Keratinocyte (primary cell): ENCODE measurements at regions not wholly inside any gene's neighbourhood (a gene's known extent, or its start where the extent isn't known, plus 50 kb on each side); places are given as distances from the start of the nearest gene placed in this dataset.

ENCODE experiments used
- DNase-seq: peaks from one replicate; pipeline ENCODE4 v3.0.0-alpha.2; 2011; ENCODE audit warnings: low read depth, missing footprints, low spot score
- FAIRE-seq: peaks from 2 replicates; lab custom pipeline; 2011; peaks lifted over from hg19 to GRCh38; lab: Jason Lieb, UNC
- H2AFZ ChIP-seq: 2 replicates; pipeline ENCODE4 v1.6.0; 2012; ENCODE audit warnings: low read length, control low read depth, inconsistent platforms; ENCODE audit not compliant: control insufficient read depth
- H3K27ac ChIP-seq: 2 replicates; pipeline ENCODE4 v1.5.1; 2011; ENCODE audit warnings: low read length; ENCODE audit not compliant: control insufficient read depth, insufficient read depth
- H3K27me3 ChIP-seq: 3 replicates; pipeline ENCODE4 v1.6.0; 2011; ENCODE audit warnings: low read length; ENCODE audit not compliant: control insufficient read depth, insufficient read depth; ENCODE audit errors: extremely low read depth
- H3K36me3 ChIP-seq, 2 experiments: 2 replicates in 1 of 2; 3 replicates in 1 of 2; pipeline ENCODE4 v1.5.1; 2011; ENCODE audit warnings: low read length in 2 of 2, mild to moderate bottlenecking in 1 of 2; ENCODE audit not compliant: control insufficient read depth in 2 of 2, insufficient read depth in 2 of 2; ENCODE audit errors: extremely low read depth in 1 of 2
- H3K4me1 ChIP-seq: 3 replicates; pipeline ENCODE4 v1.5.1; 2011; ENCODE audit warnings: low read length; ENCODE audit not compliant: control insufficient read depth, insufficient read depth; ENCODE audit errors: extremely low read depth
- H3K4me2 ChIP-seq: 3 replicates; pipeline ENCODE4 v1.6.0; 2011; ENCODE audit warnings: low read depth, low read length; ENCODE audit not compliant: control insufficient read depth, insufficient read depth; ENCODE audit errors: extremely low read depth
- H3K4me3 ChIP-seq, 3 experiments: fragments of 200-600 bp in 1 of 3; sonication (generic) in 1 of 3; 2 replicates in 2 of 3; 3 replicates in 1 of 3; pipeline ENCODE4 v1.5.1; 2011 to 2016; ENCODE audit warnings: low read length in 3 of 3, mild to moderate bottlenecking in 3 of 3, control low read depth in 2 of 3, inconsistent platforms in 1 of 3, low read depth in 1 of 3, mixed read lengths in 1 of 3, mixed run types in 1 of 3, moderate library complexity in 1 of 3; ENCODE audit not compliant: control insufficient read depth in 2 of 3, insufficient read depth in 2 of 3; ENCODE audit errors: extremely low read depth in 1 of 3
- H3K79me2 ChIP-seq: 2 replicates; pipeline ENCODE4 v1.6.0; 2012; ENCODE audit warnings: low read length; ENCODE audit not compliant: control insufficient read depth, insufficient read depth
- H3K9ac ChIP-seq: 3 replicates; pipeline ENCODE4 v1.6.0; 2011; ENCODE audit warnings: low read length; ENCODE audit not compliant: control insufficient read depth, insufficient read depth; ENCODE audit errors: extremely low read depth
- H3K9me1 ChIP-seq: 3 replicates; pipeline ENCODE4 v1.6.0; 2011; ENCODE audit warnings: low read length; ENCODE audit not compliant: control insufficient read depth, insufficient read depth; ENCODE audit errors: extremely low read depth
- H3K9me3 ChIP-seq: 2 replicates; pipeline ENCODE4 v1.5.1; 2012; ENCODE audit warnings: low read depth, low read length; ENCODE audit not compliant: control insufficient read depth
- H4K20me1 ChIP-seq: 3 replicates; pipeline ENCODE4 v1.6.0; 2011; ENCODE audit warnings: low read length; ENCODE audit not compliant: control insufficient read depth, insufficient read depth; ENCODE audit errors: extremely low read depth
- EZH2 ChIP-seq: IDR thresholded peaks from one replicate; pipeline ENCODE4 v1.6.1; 2012; ENCODE audit warnings: inconsistent platforms, mild to moderate bottlenecking, low read length, moderate library complexity
- dilution Hi-C: fragments of 300-500 bp; cut with MboI; formaldehyde crosslinking; loops from one replicate; pipeline ENCODE4 v1.7.0; 2020; ENCODE audit warnings: low sequenced_read_pairs; ENCODE audit not compliant: extremely low pct_ligation_motif_present
- TF ChIP-seq, protein P1 (sequence below), 3 experiments: IDR thresholded peaks in 1 of 3; conservative IDR thresholded peaks in 1 of 3; optimal IDR thresholded peaks in 1 of 3; 2 replicates in 2 of 3; 3 replicates in 1 of 3; pipeline versions ENCODE3 to v1.5.1; 2011; ENCODE audit warnings: low read length in 3 of 3, mild to moderate bottlenecking in 3 of 3, moderate library complexity in 2 of 3, control low read depth in 1 of 3, inconsistent platforms in 1 of 3; ENCODE audit not compliant: insufficient read depth in 2 of 3; ENCODE audit errors: extremely low read depth in 1 of 3

GRCh38 chr13:33937373-33938098, 119.6 kb downstream of the RFC3 start:
- Histone ChIP-seq H3K4me1 (peaks cover 12% of the 10 kb centered on the region), H3K4me3 (no peak overlapping the region), H3K36me3 (no peaks in the 10 kb centered on the region), H3K79me2 (no peaks in the 10 kb centered on the region), H3K9ac (no peak overlapping the region), H3K4me2 (no peak overlapping the region), H3K9me1 (no peaks in the 10 kb centered on the region), H2AFZ (no peak overlapping the region), H3K9me3 (no peaks in the 10 kb centered on the region), H4K20me1 (no peaks in the 10 kb centered on the region), H3K27me3 (no peaks in the 10 kb centered on the region), H3K27ac (no peak overlapping the region)
- dilution Hi-C loops, result no loop called here
- TF ChIP-seq, protein P1, sequence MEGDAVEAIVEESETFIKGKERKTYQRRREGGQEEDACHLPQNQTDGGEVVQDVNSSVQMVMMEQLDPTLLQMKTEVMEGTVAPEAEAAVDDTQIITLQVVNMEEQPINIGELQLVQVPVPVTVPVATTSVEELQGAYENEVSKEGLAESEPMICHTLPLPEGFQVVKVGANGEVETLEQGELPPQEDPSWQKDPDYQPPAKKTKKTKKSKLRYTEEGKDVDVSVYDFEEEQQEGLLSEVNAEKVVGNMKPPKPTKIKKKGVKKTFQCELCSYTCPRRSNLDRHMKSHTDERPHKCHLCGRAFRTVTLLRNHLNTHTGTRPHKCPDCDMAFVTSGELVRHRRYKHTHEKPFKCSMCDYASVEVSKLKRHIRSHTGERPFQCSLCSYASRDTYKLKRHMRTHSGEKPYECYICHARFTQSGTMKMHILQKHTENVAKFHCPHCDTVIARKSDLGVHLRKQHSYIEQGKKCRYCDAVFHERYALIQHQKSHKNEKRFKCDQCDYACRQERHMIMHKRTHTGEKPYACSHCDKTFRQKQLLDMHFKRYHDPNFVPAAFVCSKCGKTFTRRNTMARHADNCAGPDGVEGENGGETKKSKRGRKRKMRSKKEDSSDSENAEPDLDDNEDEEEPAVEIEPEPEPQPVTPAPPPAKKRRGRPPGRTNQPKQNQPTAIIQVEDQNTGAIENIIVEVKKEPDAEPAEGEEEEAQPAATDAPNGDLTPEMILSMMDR (optimal IDR thresholded peaks at IDR 0.05 in 1 of 3, IDR thresholded peaks at IDR 0.05 in 1 of 3, conservative IDR thresholded peaks at IDR 0.05 in 1 of 3; ENCODE audit: extremely low read depth in 1 of 3, insufficient read depth in 2 of 3, low read length in 3 of 3), result no peak
- TF ChIP-seq EZH2, result no peak
- no peak for FAIRE-seq
- no peak for DNase-seq

- Histone ChIP-seq H3K9me3 (no peaks in the 10 kb centered on the region), H4K20me1 (no peaks in the 10 kb centered on the region), H3K9ac (no peak overlapping the region), H3K27me3 (no peaks in the 10 kb centered on the region), H3K4me2 (no peak overlapping the region), H3K79me2 (no peaks in the 10 kb centered on the region), H3K4me3 (no peak overlapping the region), H3K27ac (peak overlapping the region; percentile 72), H3K9me1 (no peaks in the 10 kb centered on the region), H3K4me1 (peaks cover 18% of the 10 kb centered on the region), H2AFZ (no peak overlapping the region), H3K36me3 (no peaks in the 10 kb centered on the region)
- TF ChIP-seq, protein P1 (optimal IDR thresholded peaks at IDR 0.05 in 1 of 3, IDR thresholded peaks at IDR 0.05 in 1 of 3, conservative IDR thresholded peaks at IDR 0.05 in 1 of 3; ENCODE audit: extremely low read depth in 1 of 3, insufficient read depth in 2 of 3, low read length in 3 of 3), result no peak
- TF ChIP-seq EZH2, result no peak
- DNase-seq, result no peak
- FAIRE-seq, result no peak
- dilution Hi-C loops, result no loop called here
These were observed 122.3 kb downstream of the RFC3 start for GRCh38 chr13:33940256-33940655.
